ENCODE measurements at regions not wholly inside any gene's neighbourhood (a gene's known extent, or its start where the extent isn't known, plus 50 kb on each side); places are given as distances from the start of the nearest gene placed in this dataset.

- Histone ChIP-seq H3K4me3 (IDR thresholded peaks at IDR 0.05; ENCODE audit: insufficient read depth, low read depth, low read length) (no peak overlapping the region), H2AFZ (ENCODE audit: low read depth) (no peak overlapping the region), H3K27me3 (ENCODE audit: insufficient read depth, low read depth) (no peaks in the 10 kb centered on the region), H3K36me3 (ENCODE audit: insufficient read depth) (no peaks in the 10 kb centered on the region), H3K9ac (no peak overlapping the region), H3K27ac (no peak overlapping the region), H3K4me1 (ENCODE audit: low read depth, poor library complexity, severe bottlenecking) (peaks cover 28% of the 10 kb centered on the region), H4K20me1 (ENCODE audit: insufficient read depth) (no peaks in the 10 kb centered on the region), H3K4me2 (no peak overlapping the region), H3K79me2 (ENCODE audit: insufficient read depth, low read depth) (no peaks in the 10 kb centered on the region)
- TF ChIP-seq, protein P1, sequence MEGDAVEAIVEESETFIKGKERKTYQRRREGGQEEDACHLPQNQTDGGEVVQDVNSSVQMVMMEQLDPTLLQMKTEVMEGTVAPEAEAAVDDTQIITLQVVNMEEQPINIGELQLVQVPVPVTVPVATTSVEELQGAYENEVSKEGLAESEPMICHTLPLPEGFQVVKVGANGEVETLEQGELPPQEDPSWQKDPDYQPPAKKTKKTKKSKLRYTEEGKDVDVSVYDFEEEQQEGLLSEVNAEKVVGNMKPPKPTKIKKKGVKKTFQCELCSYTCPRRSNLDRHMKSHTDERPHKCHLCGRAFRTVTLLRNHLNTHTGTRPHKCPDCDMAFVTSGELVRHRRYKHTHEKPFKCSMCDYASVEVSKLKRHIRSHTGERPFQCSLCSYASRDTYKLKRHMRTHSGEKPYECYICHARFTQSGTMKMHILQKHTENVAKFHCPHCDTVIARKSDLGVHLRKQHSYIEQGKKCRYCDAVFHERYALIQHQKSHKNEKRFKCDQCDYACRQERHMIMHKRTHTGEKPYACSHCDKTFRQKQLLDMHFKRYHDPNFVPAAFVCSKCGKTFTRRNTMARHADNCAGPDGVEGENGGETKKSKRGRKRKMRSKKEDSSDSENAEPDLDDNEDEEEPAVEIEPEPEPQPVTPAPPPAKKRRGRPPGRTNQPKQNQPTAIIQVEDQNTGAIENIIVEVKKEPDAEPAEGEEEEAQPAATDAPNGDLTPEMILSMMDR (conservative IDR thresholded peaks at IDR 0.05; ENCODE audit: low read depth, low read length): no peak
Measured at GRCh38 chr14:95458906-95459305, 57.5 kb downstream of the SYNE3 start.

DNA sequence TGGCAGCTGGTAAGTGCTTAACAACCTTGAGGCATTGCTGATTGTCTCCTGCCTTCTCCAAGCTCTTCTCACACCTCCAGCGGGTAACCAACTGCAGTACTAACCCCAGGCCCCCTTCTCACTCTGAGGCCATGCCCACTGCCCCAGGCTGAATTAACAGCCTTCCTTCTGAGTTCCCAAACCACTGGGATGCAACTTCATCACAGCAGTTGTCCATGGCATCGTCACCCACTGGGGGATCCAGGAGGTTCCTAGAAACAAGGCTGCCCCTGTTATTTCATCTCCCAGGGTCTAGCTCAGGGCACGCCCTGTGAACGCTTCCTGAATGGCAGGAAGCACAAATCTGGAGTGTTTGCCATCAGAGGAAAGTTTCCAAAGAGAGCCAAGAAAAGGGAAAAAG lies 58.0 kb downstream of the SYNE3 start:
- H3K27ac ChIP-seq: no peak overlapping the region
- H3K79me2 ChIP-seq (ENCODE audit: insufficient read depth, low read depth): no peaks in the 10 kb centered on the region
- H4K20me1 ChIP-seq (ENCODE audit: insufficient read depth): no peaks in the 10 kb centered on the region
- no peak overlapping the region for H3K4me3 ChIP-seq (IDR thresholded peaks at IDR 0.05; ENCODE audit: insufficient read depth, low read depth, low read length)
- H3K27me3 ChIP-seq (ENCODE audit: insufficient read depth, low read depth): no peaks in the 10 kb centered on the region
- H3K4me2 ChIP-seq: no peak overlapping the region
- no peak overlapping the region for H3K9ac ChIP-seq
- TF ChIP-seq, protein P1 (conservative IDR thresholded peaks at IDR 0.05; ENCODE audit: low read depth, low read length): no peak
- no peaks in the 10 kb centered on the region for H3K36me3 ChIP-seq (ENCODE audit: insufficient read depth)
- peaks cover 24% of the 10 kb centered on the region for H3K4me1 ChIP-seq (ENCODE audit: low read depth, poor library complexity, severe bottlenecking)
- H2AFZ ChIP-seq (ENCODE audit: low read depth): no peak overlapping the region

DNA sequence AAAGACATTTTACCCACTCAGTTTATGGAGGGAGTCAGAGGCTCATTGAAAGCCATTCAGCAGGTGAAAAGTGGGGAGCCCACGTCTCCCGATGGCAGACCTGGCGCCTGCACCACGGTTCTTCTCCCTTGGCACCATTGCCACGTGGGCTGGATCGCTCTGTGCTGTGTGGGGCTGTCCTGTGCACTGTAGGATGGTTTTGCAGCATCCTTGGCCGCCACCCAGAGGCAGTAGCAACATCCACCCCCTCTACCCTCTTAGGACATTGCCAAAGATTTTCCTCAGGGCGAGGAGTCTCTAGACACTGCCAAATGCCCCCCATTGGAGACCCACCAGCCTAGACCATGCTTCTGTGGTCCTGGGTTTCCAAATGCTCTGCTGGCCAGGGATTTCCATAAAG lies 60.2 kb downstream of the SYNE3 start:
- Histone ChIP-seq H3K4me2 (no peak overlapping the region), H3K9ac (no peak overlapping the region)
- TF ChIP-seq, protein P1 (conservative IDR thresholded peaks at IDR 0.05; ENCODE audit: low read depth, low read length): no peak

DNA sequence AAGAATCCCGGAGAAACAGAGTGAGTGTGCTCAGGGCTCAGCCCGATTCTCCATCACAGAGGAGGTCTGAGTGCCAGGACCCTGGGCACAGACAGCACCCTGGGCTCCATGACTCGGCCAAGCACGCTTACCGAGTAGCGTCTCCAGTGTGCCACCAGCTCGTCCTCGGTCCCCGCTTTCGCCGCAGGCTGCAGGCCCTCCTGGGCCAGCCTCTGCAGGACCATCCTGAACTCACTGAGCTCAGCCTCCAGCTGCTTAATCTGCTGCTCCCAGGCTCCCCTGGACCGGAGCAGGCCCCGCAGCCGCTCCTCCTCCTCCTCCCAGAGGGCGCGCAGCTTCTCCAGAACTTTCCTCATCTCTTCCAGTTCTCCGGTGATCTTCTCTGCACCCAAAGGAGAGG lies 61.2 kb downstream of the SYNE3 start:
- H2AFZ ChIP-seq (ENCODE audit: low read depth): no peak overlapping the region
- H3K4me1 ChIP-seq (ENCODE audit: low read depth, poor library complexity, severe bottlenecking): no peaks in the 10 kb centered on the region
- no peak overlapping the region for H3K9ac ChIP-seq
- no peak overlapping the region for H3K4me3 ChIP-seq (IDR thresholded peaks at IDR 0.05; ENCODE audit: insufficient read depth, low read depth, low read length)
- no peak overlapping the region for H3K27ac ChIP-seq
- no peaks in the 10 kb centered on the region for H3K27me3 ChIP-seq (ENCODE audit: insufficient read depth, low read depth)
- no peak overlapping the region for H3K4me2 ChIP-seq
- TF ChIP-seq, protein P1 (conservative IDR thresholded peaks at IDR 0.05; ENCODE audit: low read depth, low read length): no peak
- H4K20me1 ChIP-seq (ENCODE audit: insufficient read depth): no peaks in the 10 kb centered on the region
- H3K36me3 ChIP-seq (ENCODE audit: insufficient read depth): no peaks in the 10 kb centered on the region
- H3K79me2 ChIP-seq (ENCODE audit: insufficient read depth, low read depth): no peaks in the 10 kb centered on the region

More for the DNA sequence above, 60.2 kb downstream of the SYNE3 start:
- Histone ChIP-seq H3K4me3 (IDR thresholded peaks at IDR 0.05; ENCODE audit: insufficient read depth, low read depth, low read length) (no peak overlapping the region), H2AFZ (ENCODE audit: low read depth) (no peak overlapping the region), H3K4me1 (ENCODE audit: low read depth, poor library complexity, severe bottlenecking) (peaks cover 2% of the 10 kb centered on the region), H3K36me3 (ENCODE audit: insufficient read depth) (no peaks in the 10 kb centered on the region), H3K27me3 (ENCODE audit: insufficient read depth, low read depth) (no peaks in the 10 kb centered on the region), H4K20me1 (ENCODE audit: insufficient read depth) (no peaks in the 10 kb centered on the region), H3K27ac (no peak overlapping the region), H3K79me2 (ENCODE audit: insufficient read depth, low read depth) (no peaks in the 10 kb centered on the region)

- Histone ChIP-seq H3K79me2 (ENCODE audit: insufficient read depth, low read depth) (no peaks in the 10 kb centered on the region), H3K36me3 (ENCODE audit: insufficient read depth) (no peaks in the 10 kb centered on the region)
Measured at GRCh38 chr14:95453713-95453980, 62.8 kb downstream of the SYNE3 start.

More at GRCh38 chr14:95453713-95453980, 62.8 kb downstream of the SYNE3 start:
- no peak overlapping the region for H3K4me2 ChIP-seq
- no peaks in the 10 kb centered on the region for H4K20me1 ChIP-seq (ENCODE audit: insufficient read depth)
- no peak overlapping the region for H3K4me3 ChIP-seq (IDR thresholded peaks at IDR 0.05; ENCODE audit: insufficient read depth, low read depth, low read length)
- no peak overlapping the region for H3K9ac ChIP-seq
- TF ChIP-seq, protein P1 (conservative IDR thresholded peaks at IDR 0.05; ENCODE audit: low read depth, low read length): no peak
- H3K27ac ChIP-seq: no peak overlapping the region
- no peaks in the 10 kb centered on the region for H3K27me3 ChIP-seq (ENCODE audit: insufficient read depth, low read depth)
- H2AFZ ChIP-seq (ENCODE audit: low read depth): no peak overlapping the region
- H3K4me1 ChIP-seq (ENCODE audit: low read depth, poor library complexity, severe bottlenecking): no peaks in the 10 kb centered on the region
